HG03442 (cell line): ENCODE measurements at regions not wholly inside any gene's neighbourhood (a gene's known extent, or its start where the extent isn't known, plus 50 kb on each side); places are given as distances from the start of the nearest gene placed in this dataset.

ENCODE experiments used
- ATAC-seq: cut with Tn5 transposase; IDR thresholded peaks from one replicate; pipeline ENCODE4 v1.9.1; 2021; ENCODE audit warnings: mild to moderate bottlenecking, moderate library complexity; ENCODE audit not compliant: unreplicated experiment

DNA sequence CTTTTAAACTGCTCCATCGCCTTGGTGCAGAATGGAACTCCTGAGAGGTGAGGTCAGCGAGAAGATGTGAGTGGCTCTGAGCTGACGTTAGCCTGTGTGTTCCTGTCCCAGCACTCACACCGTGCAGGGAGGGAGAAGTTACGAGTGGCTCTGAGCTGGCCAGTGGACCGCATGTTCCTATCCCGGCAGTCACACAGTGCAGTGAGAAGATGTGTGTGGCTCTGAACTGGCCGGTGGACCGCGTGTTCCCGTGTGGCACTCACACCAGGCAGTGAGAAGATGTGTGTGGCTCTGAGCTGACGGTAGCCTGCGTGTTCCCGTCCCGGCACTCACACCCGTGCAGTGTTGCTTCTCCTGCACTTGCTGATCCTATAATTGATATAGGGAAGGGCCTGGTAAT lies 59.9 kb downstream of the VCPKMT start:
- ATAC-seq: no peak

DNA sequence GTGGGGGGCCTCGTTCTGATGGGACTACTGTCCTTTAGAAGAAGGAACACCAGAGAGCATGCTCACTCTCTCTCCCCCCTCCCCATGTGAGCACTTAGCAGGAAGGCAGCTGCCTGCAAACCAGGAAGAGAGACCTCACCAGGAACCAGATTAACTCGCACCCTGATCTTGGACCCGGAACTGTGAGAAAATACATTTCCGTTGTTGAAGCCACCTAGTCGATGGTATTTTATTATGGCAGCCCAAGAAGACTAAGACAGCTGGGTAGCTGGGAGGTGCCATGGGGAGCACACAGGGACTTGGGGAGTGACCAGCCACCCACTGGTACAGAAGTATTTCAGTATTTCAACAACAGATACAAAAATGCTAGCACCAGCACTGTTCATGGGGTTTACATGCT lies 59.0 kb downstream of the VCPKMT start:
- no peak for ATAC-seq

DNA sequence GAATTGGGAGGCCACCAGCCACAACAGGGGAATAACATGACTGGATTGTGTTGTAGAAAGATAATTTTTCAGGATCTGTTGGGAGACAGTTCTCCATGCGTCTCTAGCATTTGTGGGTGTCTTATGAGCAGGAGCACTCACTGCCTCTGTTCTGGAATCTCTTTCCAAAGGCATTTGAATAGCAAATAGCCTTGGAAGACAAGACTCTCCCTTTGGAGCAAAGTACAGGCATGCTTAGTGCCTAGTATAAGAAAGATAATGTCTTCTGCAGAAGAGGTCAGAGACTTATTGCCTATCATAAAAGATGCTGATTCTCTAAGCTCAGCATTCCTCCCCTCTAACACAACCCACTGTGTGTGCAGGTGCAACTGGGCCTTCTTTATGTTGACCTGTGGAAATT lies 58.3 kb downstream of the VCPKMT start:
- no peak for ATAC-seq
